OCI-LY3 (cell line): ENCODE measurements at regions not wholly inside any gene's neighbourhood (a gene's known extent, or its start where the extent isn't known, plus 50 kb on each side); places are given as distances from the start of the nearest gene placed in this dataset.

Experiments
- H2AFZ ChIP-seq: fragments of 200-600, 300-600 bp; shearing (Covaris generic); 2 replicates; pipeline ENCODE4 v1.6.0; 2014; ENCODE audit warnings: antibody characterized with exemption, low read depth, low read length
- H3K27ac ChIP-seq: fragments of 200-600, 300-600 bp; sonication (generic); 2 replicates; pipeline ENCODE4 v1.5.1; 2014; ENCODE audit warnings: mild to moderate bottlenecking, low read length, moderate library complexity, mixed read lengths
- H3K27me3 ChIP-seq: fragments of 200-600, 300-600 bp; sonication (generic); 2 replicates; pipeline ENCODE4 v1.6.1; 2014; ENCODE audit warnings: low read depth, low read length, mixed read lengths
- H3K36me3 ChIP-seq: fragments of 200-600, 300-600 bp; sonication (generic); replicated peaks from 2 replicates; pipeline ENCODE3; 2014; ENCODE audit warnings: low read depth, low read length, mixed read lengths
- H3K4me1 ChIP-seq: fragments of 300-600, 200-600 bp; sonication (generic); 2 replicates; pipeline ENCODE4 v1.6.1; 2014; ENCODE audit warnings: low read length, mixed read lengths
- H3K4me2 ChIP-seq: fragments of 200-600, 300-600 bp; sonication (generic); 2 replicates; pipeline ENCODE4 v1.6.1; 2014; ENCODE audit warnings: low read length, mixed read lengths
- H3K4me3 ChIP-seq: fragments of 300-600, 200-600 bp; sonication (generic); 2 replicates; pipeline ENCODE4 v1.5.1; 2014; ENCODE audit warnings: antibody characterized with exemption, mild to moderate bottlenecking, low read length, moderate library complexity
- H3K79me2 ChIP-seq: fragments of 300-600, 200-600 bp; shearing (Covaris generic); 2 replicates; pipeline ENCODE4 v1.6.1; 2014; ENCODE audit warnings: mild to moderate bottlenecking, low read length, mixed read lengths
- H3K9ac ChIP-seq: fragments of 300-600, 200-600 bp; shearing (Covaris generic); 2 replicates; pipeline ENCODE4 v1.6.0; 2014; ENCODE audit warnings: mild to moderate bottlenecking, low read length, moderate library complexity
- H3K9me3 ChIP-seq: fragments of 200-600, 300-600 bp; shearing (Covaris generic); 2 replicates; pipeline ENCODE4 v1.6.1; 2014; ENCODE audit warnings: low read length, mixed read lengths; ENCODE audit not compliant: insufficient read depth
- H4K20me1 ChIP-seq: fragments of 200-600, 300-600 bp; sonication (generic); 2 replicates; pipeline ENCODE4 v1.6.1; 2016; ENCODE audit warnings: low read length, mixed read lengths; ENCODE audit not compliant: insufficient read depth
- CTCF ChIP-seq: fragments of 200-600, 300-600 bp; sonication (generic); IDR thresholded peaks from 2 replicates; pipeline ENCODE4 v1.5.1; 2014; ENCODE audit warnings: antibody characterized with exemption, low read length, low read depth
- EZH2phosphoT487 ChIP-seq: fragments of 200-600 bp; shearing (Covaris generic); IDR thresholded peaks from 2 replicates; pipeline ENCODE4 v1.6.1; 2018; ENCODE audit warnings: antibody characterized with exemption, mixed run types, low read depth

DNA sequence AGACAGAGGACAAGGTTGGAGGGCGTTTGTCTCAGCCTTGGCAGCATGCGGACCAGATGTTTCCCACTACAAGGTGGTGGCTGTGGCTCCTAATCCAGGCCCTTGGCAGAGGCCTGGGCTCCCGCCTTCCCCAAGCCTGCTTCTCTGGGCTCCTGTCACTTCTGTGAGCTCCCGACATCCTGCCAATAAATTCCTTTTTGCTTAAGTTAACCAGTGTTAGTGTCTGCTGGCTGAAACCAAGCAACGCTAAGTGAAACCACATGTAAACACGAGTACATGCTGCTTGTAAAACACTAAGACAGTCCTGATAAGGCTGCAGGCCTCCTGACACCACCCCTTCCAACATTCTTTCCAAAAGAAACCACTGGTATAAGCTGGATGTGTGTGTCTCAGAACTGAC, 263.6 kb upstream of the ZMIZ1 start:
- no peak overlapping the region for H3K4me3 ChIP-seq
- no peaks in the 10 kb centered on the region for H3K9me3 ChIP-seq
- H2AFZ ChIP-seq: no peak overlapping the region
- H4K20me1 ChIP-seq: no peaks in the 10 kb centered on the region
- H3K4me2 ChIP-seq: no peak overlapping the region
- H3K27me3 ChIP-seq: no peaks in the 10 kb centered on the region
- no peaks in the 10 kb centered on the region for H3K79me2 ChIP-seq
- H3K36me3 ChIP-seq: no peaks in the 10 kb centered on the region
- TF ChIP-seq CTCF (no peak), EZH2phosphoT487 (no peak)
- no peak overlapping the region for H3K27ac ChIP-seq
- no peak overlapping the region for H3K9ac ChIP-seq
- no peaks in the 10 kb centered on the region for H3K4me1 ChIP-seq

DNA sequence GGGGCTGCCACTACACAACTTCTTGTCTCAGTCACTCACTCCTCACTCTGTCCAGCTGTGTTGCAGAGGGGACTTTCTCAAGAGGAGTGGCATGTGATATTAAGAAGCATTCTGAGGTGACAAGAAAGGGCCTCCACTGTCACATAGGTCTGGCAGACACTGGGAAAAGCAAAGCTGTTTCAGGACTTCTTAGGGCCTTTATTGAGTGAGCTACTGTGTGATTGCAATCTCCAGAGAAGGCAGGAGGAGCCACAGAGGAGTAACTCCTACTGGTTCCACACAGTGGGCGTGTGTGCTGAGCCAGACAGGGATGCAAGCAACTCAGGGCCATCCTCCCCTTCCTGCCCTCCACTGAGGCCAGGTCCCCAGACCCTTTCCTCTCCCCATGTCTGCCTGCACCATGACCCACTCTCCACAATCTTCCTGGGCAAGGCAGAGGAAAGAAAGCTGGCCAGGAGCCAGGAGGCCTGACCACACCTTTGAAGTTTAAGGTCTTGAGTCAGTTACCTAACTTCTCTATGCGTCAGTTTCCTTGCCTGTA, 262.0 kb upstream of the ZMIZ1 start:
- H3K79me2 ChIP-seq: no peaks in the 10 kb centered on the region
- no peak overlapping the region for H3K27ac ChIP-seq
- H3K36me3 ChIP-seq: no peaks in the 10 kb centered on the region
- no peak overlapping the region for H2AFZ ChIP-seq
- no peak overlapping the region for H3K9ac ChIP-seq
- H3K4me2 ChIP-seq: no peak overlapping the region
- H3K9me3 ChIP-seq: no peaks in the 10 kb centered on the region
- H4K20me1 ChIP-seq: no peaks in the 10 kb centered on the region
- no peak overlapping the region for H3K4me3 ChIP-seq
- H3K27me3 ChIP-seq: peaks cover 7% of the 10 kb centered on the region; the same call in 1 of the 2 replicates
- TF ChIP-seq CTCF: no peak
- TF ChIP-seq EZH2phosphoT487: no peak
- no peaks in the 10 kb centered on the region for H3K4me1 ChIP-seq

DNA sequence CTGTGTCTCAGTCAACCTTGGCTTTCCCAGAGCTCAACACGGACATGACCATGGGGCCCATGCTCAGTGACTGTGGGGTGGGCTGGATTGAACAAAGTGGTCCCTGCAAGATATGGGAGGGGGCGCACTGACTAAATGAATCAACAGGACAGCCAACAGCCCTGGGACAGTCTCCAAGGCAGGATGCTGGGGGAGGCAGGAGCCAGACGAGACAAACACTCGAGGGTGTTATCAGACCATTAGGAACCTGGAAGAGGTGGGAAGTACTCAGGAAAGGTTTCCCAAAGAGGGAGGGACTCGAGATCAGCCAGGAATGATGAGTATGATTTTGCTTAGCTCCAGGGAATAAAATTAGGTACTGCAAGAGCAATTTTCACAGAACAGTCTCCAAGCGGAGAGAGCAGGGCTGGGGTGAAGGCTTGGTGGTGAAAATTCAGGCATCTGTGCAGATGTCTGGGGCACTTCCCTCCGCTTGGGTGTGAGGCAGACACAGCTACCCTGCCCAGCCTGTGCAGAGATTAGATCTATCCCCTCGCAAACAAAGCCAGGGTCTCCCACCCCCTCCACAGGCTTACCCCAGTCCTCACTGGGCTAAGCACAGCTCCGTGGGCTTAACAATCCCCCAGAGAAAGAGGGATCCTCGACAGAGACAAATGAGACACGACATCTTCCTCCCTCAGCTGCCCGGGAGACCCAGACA, 261.1 kb upstream of the ZMIZ1 start:
- no peaks in the 10 kb centered on the region for H3K36me3 ChIP-seq
- no peak for TF ChIP-seq EZH2phosphoT487
- TF ChIP-seq CTCF: no peak
- H2AFZ ChIP-seq: no peak overlapping the region
- H3K79me2 ChIP-seq: no peaks in the 10 kb centered on the region
- H3K4me2 ChIP-seq: no peak overlapping the region
- no peaks in the 10 kb centered on the region for H4K20me1 ChIP-seq
- no peaks in the 10 kb centered on the region for H3K9me3 ChIP-seq
- no peak overlapping the region for H3K9ac ChIP-seq
- no peaks in the 10 kb centered on the region for H3K4me1 ChIP-seq
- peaks cover 12% of the 10 kb centered on the region; the same call in 1 of the 2 replicates for H3K27me3 ChIP-seq
- H3K27ac ChIP-seq: no peak overlapping the region
- H3K4me3 ChIP-seq: no peak overlapping the region

DNA sequence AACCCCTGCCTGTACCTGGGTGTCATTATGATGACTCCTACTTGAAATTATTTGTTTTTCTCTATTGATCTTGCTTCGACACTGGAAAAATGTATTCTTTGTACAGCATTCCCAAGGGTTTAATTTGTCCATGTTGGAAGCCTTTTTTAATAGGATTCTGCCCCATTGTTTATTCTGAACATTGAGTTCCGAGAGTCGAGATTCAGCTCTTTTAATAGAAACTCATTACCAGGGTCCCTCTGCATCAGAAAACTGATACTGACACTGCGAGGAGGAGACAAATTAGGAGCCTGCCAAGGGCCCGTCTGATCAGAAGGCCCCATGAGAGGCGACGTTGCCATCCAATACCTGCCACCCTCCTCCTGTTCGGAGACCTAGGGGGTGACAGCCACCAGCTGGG, 260.5 kb upstream of the ZMIZ1 start:
- Histone ChIP-seq H3K9me3 (no peaks in the 10 kb centered on the region), H3K36me3 (no peaks in the 10 kb centered on the region), H3K4me2 (no peak overlapping the region), H3K79me2 (no peaks in the 10 kb centered on the region), H3K4me1 (no peaks in the 10 kb centered on the region), H3K27ac (no peak overlapping the region), H2AFZ (no peak overlapping the region), H3K9ac (no peak overlapping the region), H3K27me3 (peaks cover 16% of the 10 kb centered on the region; the same call in 1 of the 2 replicates), H4K20me1 (no peaks in the 10 kb centered on the region), H3K4me3 (no peak overlapping the region)
- TF ChIP-seq EZH2phosphoT487: no peak
- TF ChIP-seq CTCF: no peak
